ENCODE measurements at regions not wholly inside any gene's neighbourhood (a gene's known extent, or its start where the extent isn't known, plus 50 kb on each side); places are given as distances from the start of the nearest gene placed in this dataset.

DNA sequence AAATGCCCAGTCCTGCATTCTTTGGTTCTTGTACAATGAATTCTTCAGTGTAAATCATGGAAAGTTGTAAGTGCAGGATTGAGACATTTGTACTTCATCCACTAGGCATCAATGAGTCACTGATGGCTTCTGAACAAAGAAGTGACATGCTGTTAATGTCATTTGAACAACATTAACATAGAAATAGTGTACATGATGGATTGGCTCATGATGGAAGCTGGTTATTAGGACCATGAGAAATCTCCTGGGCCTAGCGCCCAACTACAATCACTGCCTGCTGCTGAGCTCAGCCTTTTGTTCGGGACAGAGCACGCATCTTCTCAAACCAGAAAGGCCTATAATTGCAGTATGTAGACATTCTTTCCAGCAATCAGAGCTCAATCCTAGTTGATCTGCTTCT is 316.8 kb upstream of the TSHZ2 start:
- BruUV-seq (replicated peaks) = no TSS peak
- no peak for ATAC-seq
- no peak overlapping the region for H3K27ac ChIP-seq (ENCODE audit: low read length)
- no peaks in the 10 kb centered on the region for H3K36me3 ChIP-seq (ENCODE audit: control insufficient read depth, insufficient read depth, low read length)
- H3K4me3 ChIP-seq (ENCODE audit: low read depth in 2 of 2, low read length in 2 of 2) = no peak overlapping the region
- H3K27me3 ChIP-seq (ENCODE audit: control insufficient read depth, insufficient read depth, low read length) = no peaks in the 10 kb centered on the region
- no peaks in the 10 kb centered on the region for H3K4me1 ChIP-seq (ENCODE audit: control insufficient read depth, insufficient read depth, low read length)
- H3K9me3 ChIP-seq (ENCODE audit: control insufficient read depth, insufficient read depth, low read depth, low read length) = no peaks in the 10 kb centered on the region
- in situ Hi-C loops (cut with HindIII; ENCODE audit: low pct_unique_long_range_greater_than_20kb, low sequenced_read_pairs) (no loop called here), intact Hi-C loops (cut with micrococcal nuclease; ENCODE audit: unreplicated experiment) (no loop called here)
- TF ChIP-seq SIN3A (IDR thresholded peaks at IDR 0.05; ENCODE audit: borderline replicate concordance, insufficient read depth, low read depth, low read length) (no peak), TCF7L2 (IDR thresholded peaks at IDR 0.05; ENCODE audit: low read depth, low read length) (no peak), POLR2AphosphoS5 (IDR thresholded peaks at IDR 0.05; ENCODE audit: low read depth, low read length) (no peak)
- TF ChIP-seq, protein P1, sequence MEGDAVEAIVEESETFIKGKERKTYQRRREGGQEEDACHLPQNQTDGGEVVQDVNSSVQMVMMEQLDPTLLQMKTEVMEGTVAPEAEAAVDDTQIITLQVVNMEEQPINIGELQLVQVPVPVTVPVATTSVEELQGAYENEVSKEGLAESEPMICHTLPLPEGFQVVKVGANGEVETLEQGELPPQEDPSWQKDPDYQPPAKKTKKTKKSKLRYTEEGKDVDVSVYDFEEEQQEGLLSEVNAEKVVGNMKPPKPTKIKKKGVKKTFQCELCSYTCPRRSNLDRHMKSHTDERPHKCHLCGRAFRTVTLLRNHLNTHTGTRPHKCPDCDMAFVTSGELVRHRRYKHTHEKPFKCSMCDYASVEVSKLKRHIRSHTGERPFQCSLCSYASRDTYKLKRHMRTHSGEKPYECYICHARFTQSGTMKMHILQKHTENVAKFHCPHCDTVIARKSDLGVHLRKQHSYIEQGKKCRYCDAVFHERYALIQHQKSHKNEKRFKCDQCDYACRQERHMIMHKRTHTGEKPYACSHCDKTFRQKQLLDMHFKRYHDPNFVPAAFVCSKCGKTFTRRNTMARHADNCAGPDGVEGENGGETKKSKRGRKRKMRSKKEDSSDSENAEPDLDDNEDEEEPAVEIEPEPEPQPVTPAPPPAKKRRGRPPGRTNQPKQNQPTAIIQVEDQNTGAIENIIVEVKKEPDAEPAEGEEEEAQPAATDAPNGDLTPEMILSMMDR (IDR thresholded peaks at IDR 0.05) = no peak
- POLR2A ChIA-PET = no interaction called here
- no peak for DNase-seq (ENCODE audit: low read depth, low spot score)
- CTCF ChIA-PET = no interaction called here

DNA sequence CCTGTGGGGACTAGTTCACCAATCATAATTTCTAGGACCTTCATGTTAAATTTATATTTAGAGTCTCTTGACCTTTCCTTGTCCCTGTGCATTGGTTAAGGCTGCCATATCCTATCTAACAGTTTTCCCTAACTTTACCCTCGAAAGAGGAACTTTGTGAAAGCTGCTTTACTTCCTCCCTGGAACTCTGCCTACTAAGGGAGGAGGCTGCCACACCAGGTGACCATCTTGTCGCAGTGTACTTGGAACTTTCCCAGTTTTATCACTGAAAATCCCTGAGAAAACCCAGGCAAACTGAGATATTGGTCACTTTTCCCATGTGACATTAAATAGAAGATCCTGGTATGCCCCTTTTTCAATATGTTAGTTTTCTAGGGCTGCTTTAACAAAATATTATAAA is 317.6 kb upstream of the TSHZ2 start:
- no peaks in the 10 kb centered on the region for H3K9me3 ChIP-seq (ENCODE audit: control insufficient read depth, insufficient read depth, low read depth, low read length)
- TF ChIP-seq, protein P1 (IDR thresholded peaks at IDR 0.05) = no peak
- TF ChIP-seq, protein P2, sequence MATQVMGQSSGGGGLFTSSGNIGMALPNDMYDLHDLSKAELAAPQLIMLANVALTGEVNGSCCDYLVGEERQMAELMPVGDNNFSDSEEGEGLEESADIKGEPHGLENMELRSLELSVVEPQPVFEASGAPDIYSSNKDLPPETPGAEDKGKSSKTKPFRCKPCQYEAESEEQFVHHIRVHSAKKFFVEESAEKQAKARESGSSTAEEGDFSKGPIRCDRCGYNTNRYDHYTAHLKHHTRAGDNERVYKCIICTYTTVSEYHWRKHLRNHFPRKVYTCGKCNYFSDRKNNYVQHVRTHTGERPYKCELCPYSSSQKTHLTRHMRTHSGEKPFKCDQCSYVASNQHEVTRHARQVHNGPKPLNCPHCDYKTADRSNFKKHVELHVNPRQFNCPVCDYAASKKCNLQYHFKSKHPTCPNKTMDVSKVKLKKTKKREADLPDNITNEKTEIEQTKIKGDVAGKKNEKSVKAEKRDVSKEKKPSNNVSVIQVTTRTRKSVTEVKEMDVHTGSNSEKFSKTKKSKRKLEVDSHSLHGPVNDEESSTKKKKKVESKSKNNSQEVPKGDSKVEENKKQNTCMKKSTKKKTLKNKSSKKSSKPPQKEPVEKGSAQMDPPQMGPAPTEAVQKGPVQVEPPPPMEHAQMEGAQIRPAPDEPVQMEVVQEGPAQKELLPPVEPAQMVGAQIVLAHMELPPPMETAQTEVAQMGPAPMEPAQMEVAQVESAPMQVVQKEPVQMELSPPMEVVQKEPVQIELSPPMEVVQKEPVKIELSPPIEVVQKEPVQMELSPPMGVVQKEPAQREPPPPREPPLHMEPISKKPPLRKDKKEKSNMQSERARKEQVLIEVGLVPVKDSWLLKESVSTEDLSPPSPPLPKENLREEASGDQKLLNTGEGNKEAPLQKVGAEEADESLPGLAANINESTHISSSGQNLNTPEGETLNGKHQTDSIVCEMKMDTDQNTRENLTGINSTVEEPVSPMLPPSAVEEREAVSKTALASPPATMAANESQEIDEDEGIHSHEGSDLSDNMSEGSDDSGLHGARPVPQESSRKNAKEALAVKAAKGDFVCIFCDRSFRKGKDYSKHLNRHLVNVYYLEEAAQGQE (IDR thresholded peaks at IDR 0.05; ENCODE audit: insufficient read depth in 1 of 2, low read depth in 2 of 2, low read length in 1 of 2) = no peak
- TF ChIP-seq POLR2AphosphoS5 (IDR thresholded peaks at IDR 0.05; ENCODE audit: low read depth, low read length) (no peak), SIN3A (IDR thresholded peaks at IDR 0.05; ENCODE audit: borderline replicate concordance, insufficient read depth, low read depth, low read length) (no peak), TCF7L2 (IDR thresholded peaks at IDR 0.05; ENCODE audit: low read depth, low read length) (no peak)
- no peaks in the 10 kb centered on the region for H3K27me3 ChIP-seq (ENCODE audit: control insufficient read depth, insufficient read depth, low read length)
- ATAC-seq = no peak
- ChIA-PET POLR2A (no interaction called here), CTCF (no interaction called here)
- no peak overlapping the region for H3K27ac ChIP-seq (ENCODE audit: low read length)
- DNase-seq (ENCODE audit: low read depth, low spot score) = no peak
- intact Hi-C loops (cut with micrococcal nuclease; ENCODE audit: unreplicated experiment) (no loop called here), in situ Hi-C loops (cut with HindIII; ENCODE audit: low pct_unique_long_range_greater_than_20kb, low sequenced_read_pairs) (no loop called here)
- no TSS peak for BruUV-seq (replicated peaks)
- H3K36me3 ChIP-seq (ENCODE audit: control insufficient read depth, insufficient read depth, low read length) = no peaks in the 10 kb centered on the region
- no peak overlapping the region for H3K4me3 ChIP-seq (ENCODE audit: low read depth in 2 of 2, low read length in 2 of 2)
- H3K4me1 ChIP-seq (ENCODE audit: control insufficient read depth, insufficient read depth, low read length) = no peaks in the 10 kb centered on the region
